Keratinocyte (primary cell): ENCODE measurements at regions not wholly inside any gene's neighbourhood (a gene's known extent, or its start where the extent isn't known, plus 50 kb on each side); places are given as distances from the start of the nearest gene placed in this dataset.
A peak's percentile ranks its signal among the peaks of the same experiment; 100 is the strongest.

Source experiments
- DNase-seq: peaks from one replicate; pipeline ENCODE4 v3.0.0-alpha.2; 2011; ENCODE audit warnings: low read depth, missing footprints, low spot score
- FAIRE-seq: peaks from 2 replicates; lab custom pipeline; 2011; peaks lifted over from hg19 to GRCh38; lab: Jason Lieb, UNC
- H2AFZ ChIP-seq: 2 replicates; pipeline ENCODE4 v1.6.0; 2012; ENCODE audit warnings: low read length, control low read depth, inconsistent platforms; ENCODE audit not compliant: control insufficient read depth
- H3K27ac ChIP-seq: 2 replicates; pipeline ENCODE4 v1.5.1; 2011; ENCODE audit warnings: low read length; ENCODE audit not compliant: control insufficient read depth, insufficient read depth
- H3K27me3 ChIP-seq: 3 replicates; pipeline ENCODE4 v1.6.0; 2011; ENCODE audit warnings: low read length; ENCODE audit not compliant: control insufficient read depth, insufficient read depth; ENCODE audit errors: extremely low read depth
- H3K36me3 ChIP-seq, 2 experiments: 2 replicates in 1 of 2; 3 replicates in 1 of 2; pipeline ENCODE4 v1.5.1; 2011; ENCODE audit warnings: low read length in 2 of 2, mild to moderate bottlenecking in 1 of 2; ENCODE audit not compliant: control insufficient read depth in 2 of 2, insufficient read depth in 2 of 2; ENCODE audit errors: extremely low read depth in 1 of 2
- H3K4me1 ChIP-seq: 3 replicates; pipeline ENCODE4 v1.5.1; 2011; ENCODE audit warnings: low read length; ENCODE audit not compliant: control insufficient read depth, insufficient read depth; ENCODE audit errors: extremely low read depth
- H3K4me2 ChIP-seq: 3 replicates; pipeline ENCODE4 v1.6.0; 2011; ENCODE audit warnings: low read depth, low read length; ENCODE audit not compliant: control insufficient read depth, insufficient read depth; ENCODE audit errors: extremely low read depth
- H3K4me3 ChIP-seq, 3 experiments: fragments of 200-600 bp in 1 of 3; sonication (generic) in 1 of 3; 2 replicates in 2 of 3; 3 replicates in 1 of 3; pipeline ENCODE4 v1.5.1; 2011 to 2016; ENCODE audit warnings: low read length in 3 of 3, mild to moderate bottlenecking in 3 of 3, control low read depth in 2 of 3, inconsistent platforms in 1 of 3, low read depth in 1 of 3, mixed read lengths in 1 of 3, mixed run types in 1 of 3, moderate library complexity in 1 of 3; ENCODE audit not compliant: control insufficient read depth in 2 of 3, insufficient read depth in 2 of 3; ENCODE audit errors: extremely low read depth in 1 of 3
- H3K79me2 ChIP-seq: 2 replicates; pipeline ENCODE4 v1.6.0; 2012; ENCODE audit warnings: low read length; ENCODE audit not compliant: control insufficient read depth, insufficient read depth
- H3K9ac ChIP-seq: 3 replicates; pipeline ENCODE4 v1.6.0; 2011; ENCODE audit warnings: low read length; ENCODE audit not compliant: control insufficient read depth, insufficient read depth; ENCODE audit errors: extremely low read depth
- H3K9me1 ChIP-seq: 3 replicates; pipeline ENCODE4 v1.6.0; 2011; ENCODE audit warnings: low read length; ENCODE audit not compliant: control insufficient read depth, insufficient read depth; ENCODE audit errors: extremely low read depth
- H3K9me3 ChIP-seq: 2 replicates; pipeline ENCODE4 v1.5.1; 2012; ENCODE audit warnings: low read depth, low read length; ENCODE audit not compliant: control insufficient read depth
- H4K20me1 ChIP-seq: 3 replicates; pipeline ENCODE4 v1.6.0; 2011; ENCODE audit warnings: low read length; ENCODE audit not compliant: control insufficient read depth, insufficient read depth; ENCODE audit errors: extremely low read depth
- EZH2 ChIP-seq: IDR thresholded peaks from one replicate; pipeline ENCODE4 v1.6.1; 2012; ENCODE audit warnings: inconsistent platforms, mild to moderate bottlenecking, low read length, moderate library complexity
- dilution Hi-C: fragments of 300-500 bp; cut with MboI; formaldehyde crosslinking; loops from one replicate; pipeline ENCODE4 v1.7.0; 2020; ENCODE audit warnings: low sequenced_read_pairs; ENCODE audit not compliant: extremely low pct_ligation_motif_present
- TF ChIP-seq, protein P1 (sequence below), 3 experiments: IDR thresholded peaks in 1 of 3; conservative IDR thresholded peaks in 1 of 3; optimal IDR thresholded peaks in 1 of 3; 2 replicates in 2 of 3; 3 replicates in 1 of 3; pipeline versions ENCODE3 to v1.5.1; 2011; ENCODE audit warnings: low read length in 3 of 3, mild to moderate bottlenecking in 3 of 3, moderate library complexity in 2 of 3, control low read depth in 1 of 3, inconsistent platforms in 1 of 3; ENCODE audit not compliant: insufficient read depth in 2 of 3; ENCODE audit errors: extremely low read depth in 1 of 3

DNA sequence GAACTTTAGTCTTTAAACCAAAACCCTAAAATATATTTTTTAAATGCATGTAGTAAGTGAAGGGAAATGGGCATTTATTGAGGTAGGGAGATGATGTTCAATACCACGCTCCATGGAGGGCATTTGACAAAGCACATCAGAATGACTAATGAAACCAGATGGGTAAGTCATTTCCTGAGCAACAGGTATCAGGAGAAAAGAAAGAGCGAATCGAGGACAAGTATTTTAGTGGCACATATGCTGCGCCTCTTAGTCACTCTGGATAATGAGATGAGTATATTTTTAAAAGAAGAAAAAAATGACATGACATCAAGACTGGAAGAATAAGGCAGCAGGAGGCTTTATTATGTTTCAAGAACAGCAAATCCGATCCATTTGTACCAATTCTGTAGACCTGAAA lies 129.0 kb upstream of the ARHGEF3 start:
- H3K9ac ChIP-seq = no peak overlapping the region
- no peaks in the 10 kb centered on the region for H3K27me3 ChIP-seq
- dilution Hi-C loops = no loop called here
- peaks cover 44% of the 10 kb centered on the region for H3K4me1 ChIP-seq
- peak overlapping the region; percentile 21 for H2AFZ ChIP-seq
- no peaks in the 10 kb centered on the region for H3K9me1 ChIP-seq
- no peaks in the 10 kb centered on the region for H4K20me1 ChIP-seq
- H3K36me3 ChIP-seq = no peaks in the 10 kb centered on the region
- H3K4me3 ChIP-seq = no peak overlapping the region
- DNase-seq (peak; percentile 40), FAIRE-seq (peak; percentile 70)
- TF ChIP-seq EZH2 = no peak
- TF ChIP-seq, protein P1, sequence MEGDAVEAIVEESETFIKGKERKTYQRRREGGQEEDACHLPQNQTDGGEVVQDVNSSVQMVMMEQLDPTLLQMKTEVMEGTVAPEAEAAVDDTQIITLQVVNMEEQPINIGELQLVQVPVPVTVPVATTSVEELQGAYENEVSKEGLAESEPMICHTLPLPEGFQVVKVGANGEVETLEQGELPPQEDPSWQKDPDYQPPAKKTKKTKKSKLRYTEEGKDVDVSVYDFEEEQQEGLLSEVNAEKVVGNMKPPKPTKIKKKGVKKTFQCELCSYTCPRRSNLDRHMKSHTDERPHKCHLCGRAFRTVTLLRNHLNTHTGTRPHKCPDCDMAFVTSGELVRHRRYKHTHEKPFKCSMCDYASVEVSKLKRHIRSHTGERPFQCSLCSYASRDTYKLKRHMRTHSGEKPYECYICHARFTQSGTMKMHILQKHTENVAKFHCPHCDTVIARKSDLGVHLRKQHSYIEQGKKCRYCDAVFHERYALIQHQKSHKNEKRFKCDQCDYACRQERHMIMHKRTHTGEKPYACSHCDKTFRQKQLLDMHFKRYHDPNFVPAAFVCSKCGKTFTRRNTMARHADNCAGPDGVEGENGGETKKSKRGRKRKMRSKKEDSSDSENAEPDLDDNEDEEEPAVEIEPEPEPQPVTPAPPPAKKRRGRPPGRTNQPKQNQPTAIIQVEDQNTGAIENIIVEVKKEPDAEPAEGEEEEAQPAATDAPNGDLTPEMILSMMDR (optimal IDR thresholded peaks at IDR 0.05 in 1 of 3, IDR thresholded peaks at IDR 0.05 in 1 of 3, conservative IDR thresholded peaks at IDR 0.05 in 1 of 3; ENCODE audit: extremely low read depth in 1 of 3, insufficient read depth in 2 of 3, low read length in 3 of 3) = no peak
- no peaks in the 10 kb centered on the region for H3K9me3 ChIP-seq
- H3K79me2 ChIP-seq = no peaks in the 10 kb centered on the region
- peak overlapping the region; percentile 65 for H3K4me2 ChIP-seq
- H3K27ac ChIP-seq = peak overlapping the region; percentile 77

GRCh38 chr3:56929809-56930615 lies 128.3 kb upstream of the ARHGEF3 start:
- dilution Hi-C loops = no loop called here
- FAIRE-seq = peak; percentile 23
- no peak for DNase-seq
- Histone ChIP-seq H3K36me3 (no peaks in the 10 kb centered on the region), H4K20me1 (no peaks in the 10 kb centered on the region), H3K4me3 (no peak overlapping the region), H3K9me1 (no peaks in the 10 kb centered on the region), H3K9ac (no peak overlapping the region), H3K27ac (peak overlapping the region; percentile 58), H3K4me2 (peak overlapping the region; percentile 65), H3K27me3 (no peaks in the 10 kb centered on the region), H3K4me1 (peaks cover 47% of the 10 kb centered on the region), H2AFZ (no peak overlapping the region), H3K9me3 (no peaks in the 10 kb centered on the region), H3K79me2 (no peaks in the 10 kb centered on the region)
- no peak for TF ChIP-seq EZH2
- TF ChIP-seq, protein P1 (optimal IDR thresholded peaks at IDR 0.05 in 1 of 3, IDR thresholded peaks at IDR 0.05 in 1 of 3, conservative IDR thresholded peaks at IDR 0.05 in 1 of 3; ENCODE audit: extremely low read depth in 1 of 3, insufficient read depth in 2 of 3, low read length in 3 of 3) = no peak
